ENCODE measurements at regions not wholly inside any gene's neighbourhood (a gene's known extent, or its start where the extent isn't known, plus 50 kb on each side); places are given as distances from the start of the nearest gene placed in this dataset.

GRCh38 chr11:70618431-70619101, 220.2 kb downstream of the CTTN start:
- no peak for DNase-seq (ENCODE audit: low spot score)
- in situ Hi-C loops (cut with MboI; ENCODE audit: low sequenced_read_pairs, unreplicated experiment) = no loop called here
- TF ChIP-seq, protein P1, sequence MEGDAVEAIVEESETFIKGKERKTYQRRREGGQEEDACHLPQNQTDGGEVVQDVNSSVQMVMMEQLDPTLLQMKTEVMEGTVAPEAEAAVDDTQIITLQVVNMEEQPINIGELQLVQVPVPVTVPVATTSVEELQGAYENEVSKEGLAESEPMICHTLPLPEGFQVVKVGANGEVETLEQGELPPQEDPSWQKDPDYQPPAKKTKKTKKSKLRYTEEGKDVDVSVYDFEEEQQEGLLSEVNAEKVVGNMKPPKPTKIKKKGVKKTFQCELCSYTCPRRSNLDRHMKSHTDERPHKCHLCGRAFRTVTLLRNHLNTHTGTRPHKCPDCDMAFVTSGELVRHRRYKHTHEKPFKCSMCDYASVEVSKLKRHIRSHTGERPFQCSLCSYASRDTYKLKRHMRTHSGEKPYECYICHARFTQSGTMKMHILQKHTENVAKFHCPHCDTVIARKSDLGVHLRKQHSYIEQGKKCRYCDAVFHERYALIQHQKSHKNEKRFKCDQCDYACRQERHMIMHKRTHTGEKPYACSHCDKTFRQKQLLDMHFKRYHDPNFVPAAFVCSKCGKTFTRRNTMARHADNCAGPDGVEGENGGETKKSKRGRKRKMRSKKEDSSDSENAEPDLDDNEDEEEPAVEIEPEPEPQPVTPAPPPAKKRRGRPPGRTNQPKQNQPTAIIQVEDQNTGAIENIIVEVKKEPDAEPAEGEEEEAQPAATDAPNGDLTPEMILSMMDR (IDR thresholded peaks at IDR 0.05; ENCODE audit: borderline replicate concordance, control extremely low read depth, extremely low read depth, insufficient read depth, missing control alignments) = no peak

DNA sequence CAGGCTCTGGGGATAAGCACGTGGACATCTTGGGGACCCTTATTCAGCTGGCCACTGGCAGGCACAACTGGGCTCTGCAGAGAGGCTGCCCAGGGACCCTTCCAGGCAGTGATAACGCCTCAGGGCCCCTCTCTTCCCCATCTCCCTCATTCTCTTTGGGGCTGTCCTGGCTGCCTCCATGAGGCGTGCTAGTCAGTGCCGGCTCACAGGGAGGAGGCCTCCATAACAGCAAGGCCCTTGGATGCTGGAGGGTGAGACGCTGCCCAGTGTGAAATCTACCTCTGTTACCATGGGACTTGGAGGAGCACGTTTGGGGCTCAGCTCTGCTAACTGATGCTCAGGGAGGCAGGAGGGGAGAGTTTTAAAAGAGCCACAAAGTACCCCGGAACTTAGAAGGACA, 221.3 kb downstream of the CTTN start:
- no peak for DNase-seq (ENCODE audit: low spot score)
- in situ Hi-C loops (cut with MboI; ENCODE audit: low sequenced_read_pairs, unreplicated experiment) = no loop called here
- TF ChIP-seq, protein P1 (IDR thresholded peaks at IDR 0.05; ENCODE audit: borderline replicate concordance, control extremely low read depth, extremely low read depth, insufficient read depth, missing control alignments) = no peak

DNA sequence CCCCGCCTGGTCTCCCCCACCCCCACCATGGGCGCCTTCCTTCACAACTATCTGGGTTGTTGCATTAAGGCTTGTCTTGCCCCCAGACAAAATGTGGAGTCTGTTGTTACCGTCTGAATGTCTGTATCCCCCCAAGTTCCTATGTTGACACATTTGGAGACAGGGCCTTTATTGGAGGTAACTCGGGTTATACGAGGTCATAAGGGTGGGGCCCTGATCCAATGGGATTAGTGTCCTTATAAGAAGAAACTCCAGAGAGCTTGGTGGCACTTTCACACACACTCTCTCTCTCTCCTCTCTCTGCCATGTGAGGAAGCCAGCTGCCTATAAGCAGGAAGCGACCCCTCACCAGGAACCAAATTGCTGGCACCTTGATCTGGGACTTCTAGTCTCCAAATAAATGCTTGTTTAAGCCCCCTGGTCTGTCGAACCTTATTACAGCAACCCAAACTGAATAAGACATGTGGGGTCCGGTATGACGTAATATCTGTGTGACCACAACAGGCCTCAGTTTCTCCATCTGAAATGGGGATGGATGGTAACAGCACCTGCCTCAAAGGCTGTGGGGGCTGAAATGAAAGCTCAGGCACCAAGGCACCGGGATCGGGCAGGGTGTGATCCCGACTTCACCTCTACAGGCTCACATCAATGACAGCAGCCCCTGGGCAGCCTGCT, 222.3 kb downstream of the CTTN start:
- TF ChIP-seq, protein P1 (IDR thresholded peaks at IDR 0.05; ENCODE audit: borderline replicate concordance, control extremely low read depth, extremely low read depth, insufficient read depth, missing control alignments) = no peak
- DNase-seq (ENCODE audit: low spot score) = no peak
- in situ Hi-C loops (cut with MboI; ENCODE audit: low sequenced_read_pairs, unreplicated experiment) = no loop called here

DNA sequence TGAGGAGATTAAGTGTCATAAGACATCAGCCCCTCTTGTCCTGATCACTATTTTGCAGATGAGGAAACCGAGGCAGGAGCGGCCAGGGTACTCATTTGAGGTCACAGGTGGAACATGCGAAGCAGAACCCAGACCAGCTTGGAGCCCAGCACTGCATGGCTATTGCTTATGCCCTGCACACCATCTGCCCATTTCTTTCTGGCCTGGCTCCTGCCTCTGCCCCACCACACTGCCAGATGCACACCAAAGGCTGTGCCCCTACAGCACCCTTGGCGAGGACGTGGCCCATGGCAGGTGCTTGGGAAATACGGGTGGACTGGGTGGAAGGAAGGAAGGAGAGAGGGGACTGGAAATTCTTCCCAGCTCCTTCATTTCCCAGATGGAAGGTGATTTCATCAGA, 222.9 kb downstream of the CTTN start:
- no peak for DNase-seq (ENCODE audit: low spot score)
- in situ Hi-C loops (cut with MboI; ENCODE audit: low sequenced_read_pairs, unreplicated experiment) = no loop called here
- TF ChIP-seq, protein P1 (IDR thresholded peaks at IDR 0.05; ENCODE audit: borderline replicate concordance, control extremely low read depth, extremely low read depth, insufficient read depth, missing control alignments) = no peak

- in situ Hi-C loops (cut with MboI; ENCODE audit: low sequenced_read_pairs, unreplicated experiment) = no loop called here
- DNase-seq (ENCODE audit: low spot score) = no peak
- TF ChIP-seq, protein P1 (IDR thresholded peaks at IDR 0.05; ENCODE audit: borderline replicate concordance, control extremely low read depth, extremely low read depth, insufficient read depth, missing control alignments) = no peak
Observed at GRCh38 chr11:70622091-70622490, 223.8 kb downstream of the CTTN start.

DNA sequence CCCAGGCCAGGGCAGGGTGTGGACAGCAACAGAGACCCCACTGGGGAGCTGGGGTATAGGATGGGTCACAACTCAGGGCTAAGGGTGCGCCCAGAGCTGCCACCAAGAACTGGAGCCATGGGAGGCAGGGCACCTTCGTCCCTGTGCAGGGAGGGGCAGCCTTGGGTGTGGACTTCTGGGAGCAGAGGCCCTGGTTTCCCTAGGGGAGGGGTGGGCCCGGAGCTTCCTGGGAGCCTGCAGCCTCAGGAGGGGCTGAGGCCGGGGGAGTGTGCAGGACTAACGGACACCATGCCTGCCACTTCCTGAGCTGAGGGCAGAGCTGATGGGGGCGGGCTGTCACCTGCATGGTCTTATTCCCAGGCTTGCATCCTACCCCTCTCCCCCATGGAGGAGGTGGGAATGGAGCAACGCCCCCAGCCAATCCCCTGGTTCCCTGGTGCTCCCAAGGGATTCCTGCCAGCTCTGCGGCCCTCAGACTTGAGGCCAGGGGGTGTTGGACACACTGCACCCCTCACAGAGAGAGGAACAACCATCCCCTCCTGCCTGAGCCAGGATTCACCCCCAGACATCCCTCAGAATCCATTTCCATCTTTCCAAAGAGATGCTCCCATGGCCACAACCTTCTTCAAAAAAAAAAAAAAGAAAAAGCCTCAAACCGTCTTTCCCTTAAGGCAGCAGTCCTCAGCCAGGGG, 225.7 kb downstream of the CTTN start:
- DNase-seq (ENCODE audit: low spot score) = no peak
- TF ChIP-seq, protein P1 (IDR thresholded peaks at IDR 0.05; ENCODE audit: borderline replicate concordance, control extremely low read depth, extremely low read depth, insufficient read depth, missing control alignments) = no peak
- in situ Hi-C loops (cut with MboI; ENCODE audit: low sequenced_read_pairs, unreplicated experiment) = no loop called here
